Parathyroid adenoma (tissue), 2 donors: ENCODE measurements at regions not wholly inside any gene's neighbourhood (a gene's known extent, or its start where the extent isn't known, plus 50 kb on each side); places are given as distances from the start of the nearest gene placed in this dataset.

Experiments used
- H2AFZ ChIP-seq: fragments of 300-600 bp; sonication (generic); one replicate; pipeline ENCODE4 v1.7.0; 2017; ENCODE audit warnings: antibody characterized with exemption, mild to moderate bottlenecking
- H3K27ac ChIP-seq: fragments of 300-600 bp; sonication (generic); one replicate; pipeline ENCODE4 v1.7.0; 2017
- H3K27me3 ChIP-seq: fragments of 300-600 bp; sonication (generic); one replicate; pipeline ENCODE4 v1.7.0; 2017; ENCODE audit warnings: low read length; ENCODE audit not compliant: control insufficient read depth, insufficient read depth
- H3K36me3 ChIP-seq: fragments of 300-600 bp; sonication (generic); one replicate; pipeline ENCODE4 v1.7.0; 2017; ENCODE audit warnings: low read length; ENCODE audit not compliant: control insufficient read depth, insufficient read depth
- H3K4me1 ChIP-seq: fragments of 300-600 bp; sonication (generic); one replicate; pipeline ENCODE4 v1.7.0; 2017; ENCODE audit warnings: control low read depth
- H3K4me2 ChIP-seq: fragments of 300-600 bp; sonication (generic); one replicate; pipeline ENCODE4 v1.7.0; 2017; ENCODE audit warnings: low read length
- H3K4me3 ChIP-seq: fragments of 300-600 bp; sonication (generic); one replicate; pipeline ENCODE4 v1.7.0; 2017; ENCODE audit warnings: low read depth, low read length
- H3K79me2 ChIP-seq: fragments of 300-600 bp; sonication (generic); one replicate; pipeline ENCODE4 v1.7.0; 2017; ENCODE audit warnings: control low read depth
- H3K9ac ChIP-seq: fragments of 300-600 bp; sonication (generic); one replicate; pipeline ENCODE4 v1.7.0; 2017; ENCODE audit warnings: mild to moderate bottlenecking
- H3K9me3 ChIP-seq: fragments of 300-600 bp; sonication (generic); one replicate; pipeline ENCODE4 v1.7.0; 2017; ENCODE audit warnings: low read length; ENCODE audit not compliant: control insufficient read depth
- TF ChIP-seq, protein P1 (sequence below): fragments of 300-600 bp; sonication (generic); IDR thresholded peaks from one replicate; pipeline ENCODE4 v1.7.0; 2017; ENCODE audit warnings: antibody characterized with exemption, mild to moderate bottlenecking
- donor health status: primary hyperparathyroidism.

DNA sequence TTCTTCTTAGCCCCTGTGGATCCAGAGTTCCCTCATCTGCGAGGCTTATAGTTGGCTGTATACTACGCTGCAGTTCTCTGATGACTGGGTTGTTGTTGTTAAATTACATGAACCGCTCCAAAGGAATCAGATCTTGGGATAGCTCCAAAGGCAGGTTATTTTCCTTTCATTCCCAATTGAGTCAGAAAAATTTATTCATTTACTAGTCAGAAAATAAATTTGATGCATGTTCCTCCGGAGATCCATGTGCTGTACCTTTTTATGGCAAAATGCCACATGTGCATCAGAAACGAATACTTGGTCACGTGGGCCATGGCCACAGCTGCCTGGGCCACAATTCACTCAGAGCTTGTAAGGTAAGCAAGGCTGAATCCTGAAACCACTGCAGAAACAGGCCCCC, 304.0 kb downstream of the NR2F1-AS1 start:
- Histone ChIP-seq H3K9ac (no peak overlapping the region), H3K4me2 (no peak overlapping the region), H3K4me3 (no peak overlapping the region), H3K27me3 (no peaks in the 10 kb centered on the region), H3K36me3 (no peaks in the 10 kb centered on the region), H2AFZ (no peak overlapping the region), H3K79me2 (no peaks in the 10 kb centered on the region), H3K4me1 (no peaks in the 10 kb centered on the region), H3K27ac (no peak overlapping the region), H3K9me3 (no peaks in the 10 kb centered on the region)
- TF ChIP-seq, protein P1, sequence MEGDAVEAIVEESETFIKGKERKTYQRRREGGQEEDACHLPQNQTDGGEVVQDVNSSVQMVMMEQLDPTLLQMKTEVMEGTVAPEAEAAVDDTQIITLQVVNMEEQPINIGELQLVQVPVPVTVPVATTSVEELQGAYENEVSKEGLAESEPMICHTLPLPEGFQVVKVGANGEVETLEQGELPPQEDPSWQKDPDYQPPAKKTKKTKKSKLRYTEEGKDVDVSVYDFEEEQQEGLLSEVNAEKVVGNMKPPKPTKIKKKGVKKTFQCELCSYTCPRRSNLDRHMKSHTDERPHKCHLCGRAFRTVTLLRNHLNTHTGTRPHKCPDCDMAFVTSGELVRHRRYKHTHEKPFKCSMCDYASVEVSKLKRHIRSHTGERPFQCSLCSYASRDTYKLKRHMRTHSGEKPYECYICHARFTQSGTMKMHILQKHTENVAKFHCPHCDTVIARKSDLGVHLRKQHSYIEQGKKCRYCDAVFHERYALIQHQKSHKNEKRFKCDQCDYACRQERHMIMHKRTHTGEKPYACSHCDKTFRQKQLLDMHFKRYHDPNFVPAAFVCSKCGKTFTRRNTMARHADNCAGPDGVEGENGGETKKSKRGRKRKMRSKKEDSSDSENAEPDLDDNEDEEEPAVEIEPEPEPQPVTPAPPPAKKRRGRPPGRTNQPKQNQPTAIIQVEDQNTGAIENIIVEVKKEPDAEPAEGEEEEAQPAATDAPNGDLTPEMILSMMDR, result no peak

DNA sequence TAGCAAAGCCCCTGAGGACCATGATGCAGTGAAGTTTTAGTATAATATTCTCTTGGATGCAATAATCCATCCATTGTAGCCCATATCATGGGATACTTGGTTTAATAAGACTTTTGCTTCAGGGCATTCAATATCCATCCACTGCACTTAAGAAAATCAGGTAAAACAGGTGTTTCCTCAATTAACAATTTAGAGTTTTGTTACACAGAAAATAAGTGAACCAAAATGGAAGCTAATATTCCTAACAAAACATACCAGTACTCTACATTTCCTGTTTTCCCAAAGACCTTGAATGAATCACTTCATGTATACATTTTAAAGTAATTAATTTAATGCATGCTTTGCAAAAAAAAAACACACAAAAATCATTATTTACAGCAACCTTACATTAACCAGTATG, 305.6 kb downstream of the NR2F1-AS1 start:
- no peak overlapping the region for H2AFZ ChIP-seq

DNA sequence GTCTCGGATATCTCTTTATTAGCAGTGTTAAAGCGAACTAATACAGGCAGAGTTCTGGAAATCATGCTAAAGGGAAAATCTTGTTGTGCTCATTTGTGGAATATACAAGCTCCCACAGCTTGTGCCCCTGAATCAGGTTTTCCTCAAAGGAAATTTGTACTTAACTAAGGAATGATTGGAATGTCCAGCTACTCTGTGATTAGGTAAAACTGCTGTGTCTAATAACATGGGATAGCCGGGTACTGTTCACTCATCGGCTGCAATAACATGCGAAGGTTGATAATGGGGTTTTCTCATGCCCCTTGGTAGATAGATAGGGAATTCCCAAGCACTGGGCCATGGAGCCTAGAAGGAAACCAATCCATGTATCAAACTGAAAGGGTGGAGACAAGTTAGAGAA, 306.7 kb downstream of the NR2F1-AS1 start:
- Histone ChIP-seq H3K36me3 (no peaks in the 10 kb centered on the region), H3K9ac (no peak overlapping the region), H3K27me3 (no peaks in the 10 kb centered on the region), H2AFZ (no peak overlapping the region), H3K4me3 (no peak overlapping the region), H3K4me2 (no peak overlapping the region), H3K4me1 (no peaks in the 10 kb centered on the region), H3K9me3 (no peaks in the 10 kb centered on the region), H3K27ac (no peak overlapping the region), H3K79me2 (no peaks in the 10 kb centered on the region)
- TF ChIP-seq, protein P1, result no peak

More for the DNA sequence above, 305.6 kb downstream of the NR2F1-AS1 start:
- no peaks in the 10 kb centered on the region for H3K79me2 ChIP-seq
- TF ChIP-seq, protein P1, result no peak
- no peaks in the 10 kb centered on the region for H3K27me3 ChIP-seq
- no peaks in the 10 kb centered on the region for H3K9me3 ChIP-seq
- no peaks in the 10 kb centered on the region for H3K4me1 ChIP-seq
- H3K4me2 ChIP-seq, result no peak overlapping the region
- no peak overlapping the region for H3K9ac ChIP-seq
- no peaks in the 10 kb centered on the region for H3K36me3 ChIP-seq
- no peak overlapping the region for H3K27ac ChIP-seq
- no peak overlapping the region for H3K4me3 ChIP-seq

DNA sequence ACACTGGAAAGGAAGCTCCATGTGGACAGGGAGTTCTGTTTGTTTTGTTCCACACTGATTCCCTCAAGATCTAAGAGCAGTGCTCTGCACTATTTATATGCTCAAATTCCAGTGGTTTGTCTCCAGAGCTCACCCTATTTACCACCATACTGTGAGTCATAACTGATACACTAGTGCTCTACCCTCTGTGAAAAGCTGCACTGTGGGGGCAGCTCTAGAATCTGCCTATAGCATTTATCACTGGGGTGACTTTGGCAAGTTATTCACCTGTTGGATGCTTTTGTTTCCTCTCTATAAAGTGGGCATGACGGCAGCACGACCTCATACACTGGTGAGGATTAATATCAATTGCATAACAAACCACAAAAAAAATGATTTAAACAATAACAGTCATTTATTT, 307.8 kb downstream of the NR2F1-AS1 start:
- Histone ChIP-seq H3K4me3 (no peak overlapping the region), H3K27ac (no peak overlapping the region), H3K9ac (no peak overlapping the region), H3K36me3 (no peaks in the 10 kb centered on the region), H3K4me2 (no peak overlapping the region), H3K4me1 (no peaks in the 10 kb centered on the region), H3K9me3 (no peaks in the 10 kb centered on the region), H3K79me2 (no peaks in the 10 kb centered on the region), H2AFZ (no peak overlapping the region), H3K27me3 (no peaks in the 10 kb centered on the region)
- TF ChIP-seq, protein P1, result no peak

DNA sequence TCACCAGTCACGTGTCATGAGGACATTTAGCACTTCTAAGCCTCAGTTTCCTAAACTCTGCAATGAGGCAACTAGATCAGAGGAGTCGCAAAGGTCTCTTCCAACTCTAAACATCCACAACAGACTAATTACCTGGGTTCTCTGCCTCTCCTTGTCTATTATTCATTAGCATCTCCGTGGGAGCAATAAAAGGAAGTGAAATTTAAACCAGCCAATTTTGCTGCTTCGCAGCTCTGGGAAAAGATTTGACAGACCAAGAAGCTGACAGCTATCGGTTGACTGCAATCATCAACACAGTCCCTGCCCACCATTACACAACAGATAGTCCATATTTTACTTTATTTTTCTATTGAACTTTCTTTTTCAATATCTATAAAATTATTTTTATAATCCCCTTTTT, 308.9 kb downstream of the NR2F1-AS1 start:
- H3K4me2 ChIP-seq, result no peak overlapping the region
- no peak overlapping the region for H2AFZ ChIP-seq
- H3K9me3 ChIP-seq, result no peaks in the 10 kb centered on the region
- no peak overlapping the region for H3K4me3 ChIP-seq
- no peaks in the 10 kb centered on the region for H3K36me3 ChIP-seq
- H3K27ac ChIP-seq, result no peak overlapping the region
- TF ChIP-seq, protein P1, result no peak
- no peaks in the 10 kb centered on the region for H3K79me2 ChIP-seq
- no peaks in the 10 kb centered on the region for H3K27me3 ChIP-seq
- H3K4me1 ChIP-seq, result no peaks in the 10 kb centered on the region
- no peak overlapping the region for H3K9ac ChIP-seq
